RCC 7860 (cell line): ENCODE measurements at regions not wholly inside any gene's neighbourhood (a gene's known extent, or its start where the extent isn't known, plus 50 kb on each side); places are given as distances from the start of the nearest gene placed in this dataset.

Experiments used
- DNase-seq: peaks from one replicate; pipeline ENCODE4 v3.0.0-alpha.2; 2015; ENCODE audit warnings: low spot score
- FAIRE-seq: peaks from 2 replicates; lab custom pipeline; 2012; peaks lifted over from hg19 to GRCh38; lab: Jason Lieb, UNC

DNA sequence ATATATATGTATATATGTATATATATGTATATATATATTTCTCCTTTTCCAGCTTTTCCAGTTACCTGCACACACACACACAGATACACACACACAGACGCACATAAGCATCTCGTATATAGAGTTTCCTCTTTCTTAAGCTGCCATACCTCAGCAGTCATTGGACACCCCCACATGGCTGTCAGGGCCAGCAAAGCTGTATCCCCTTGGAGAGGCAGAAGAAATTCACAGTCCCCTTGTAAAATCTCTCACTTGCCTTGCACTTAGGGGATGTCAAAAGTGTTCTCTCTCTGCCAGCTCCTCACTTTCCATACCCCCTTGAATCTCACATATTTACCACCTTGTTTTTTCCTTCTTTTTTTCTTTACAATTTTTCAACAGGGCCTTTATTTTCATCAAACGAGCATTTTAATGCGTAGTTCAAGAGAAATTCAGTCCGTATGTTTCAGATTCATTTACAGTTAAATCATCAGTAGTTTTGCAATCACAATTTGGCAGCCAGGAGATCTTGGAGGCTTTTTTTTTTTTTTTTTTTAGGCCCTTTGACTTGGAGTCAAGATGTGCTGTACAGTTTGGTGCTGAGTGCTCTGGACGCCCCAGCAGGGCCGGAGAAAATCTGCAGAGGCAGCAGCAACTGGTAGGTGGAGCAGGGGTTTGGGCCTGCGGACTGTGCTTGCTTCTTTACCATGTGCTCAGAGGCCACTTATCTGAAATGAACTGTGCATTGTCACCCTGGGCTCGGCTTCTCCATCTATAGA, 244.9 kb upstream of the KLF4 start:
- DNase-seq (no peak), FAIRE-seq (no peak)

DNA sequence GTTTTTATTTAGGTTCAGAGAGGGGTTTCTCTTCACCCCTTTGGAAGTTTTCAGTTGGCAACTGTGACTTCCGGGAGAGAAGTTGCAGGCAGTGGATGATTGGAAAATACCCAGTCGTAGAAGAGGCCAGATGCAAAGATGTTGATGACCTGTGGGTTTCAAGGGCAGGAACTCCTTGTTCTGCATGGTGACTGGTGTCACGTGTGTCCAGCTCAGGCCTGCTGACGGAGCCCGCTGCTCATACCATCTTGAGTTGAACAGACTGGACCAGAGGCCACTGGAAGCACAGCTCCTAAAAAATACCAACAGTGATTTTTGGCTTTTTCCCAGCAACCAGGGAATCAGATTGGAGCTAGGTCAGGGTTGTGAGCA, 243.9 kb upstream of the KLF4 start:
- no peak for FAIRE-seq
- no peak for DNase-seq

DNA sequence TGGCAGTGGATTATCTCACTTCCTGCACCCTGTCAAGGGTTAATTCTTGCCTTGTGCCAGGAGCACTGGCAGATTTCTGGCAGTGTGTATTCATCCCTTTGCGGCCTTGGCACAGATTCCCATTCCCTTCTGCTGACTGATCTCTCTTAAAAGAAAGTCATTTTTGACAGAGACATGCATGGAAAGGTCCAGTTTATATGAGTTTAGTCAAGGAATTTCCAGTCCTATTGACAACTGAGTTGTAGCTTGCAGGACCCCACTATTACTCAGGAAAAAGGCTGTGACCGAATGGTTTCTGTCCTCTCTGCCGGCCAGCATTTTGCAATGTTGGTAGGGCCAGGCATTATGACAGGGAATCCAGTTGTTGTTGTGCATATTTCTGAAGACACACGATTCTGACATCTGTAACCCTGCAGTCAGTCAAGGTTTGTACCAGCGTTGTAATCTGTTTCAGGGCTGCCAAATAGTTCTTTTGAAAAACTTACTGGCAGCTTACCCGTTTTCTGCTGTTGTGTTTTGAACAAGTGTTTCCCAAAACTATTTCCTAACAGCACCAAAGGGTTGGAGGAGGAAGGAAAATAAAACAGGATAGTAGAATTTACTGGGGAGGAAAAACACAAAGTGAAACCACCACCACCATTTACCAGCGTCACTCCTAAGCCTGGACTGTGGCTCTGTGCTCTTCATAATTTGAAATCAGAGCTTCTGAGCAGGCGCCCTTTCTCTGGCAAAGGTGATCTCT, 243.4 kb upstream of the KLF4 start:
- DNase-seq (peak; percentile 53), FAIRE-seq (peak; percentile 72)

DNA sequence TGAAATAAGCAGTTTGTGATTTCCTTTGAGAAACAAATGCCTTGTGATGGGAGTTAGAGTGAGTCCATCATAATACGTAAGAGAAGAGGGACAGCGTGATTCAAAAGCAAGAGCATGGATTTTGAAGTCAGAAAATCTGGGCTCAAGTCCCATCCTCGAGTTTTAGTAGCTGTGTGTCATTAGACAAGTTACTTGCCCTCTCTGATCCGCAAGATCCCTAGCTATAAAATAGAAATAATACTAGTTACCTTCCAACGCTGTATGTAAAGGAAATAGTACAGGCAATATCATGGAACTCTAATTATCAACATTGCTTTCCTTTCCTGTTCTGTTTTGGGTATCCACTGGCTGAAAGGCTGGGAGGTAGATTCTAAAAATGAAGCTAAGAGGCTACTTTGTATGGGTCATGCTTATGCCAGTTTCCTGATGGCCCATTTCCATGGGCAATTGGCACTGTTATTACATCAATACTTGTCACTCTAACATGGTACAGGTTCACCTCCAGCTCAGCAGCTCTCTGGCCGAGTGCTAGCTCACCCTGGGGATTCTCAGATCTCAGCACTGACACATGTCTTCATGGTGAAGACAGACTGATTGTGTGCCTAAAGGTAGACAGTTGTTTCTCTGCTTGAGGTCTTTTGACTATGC, 241.7 kb upstream of the KLF4 start:
- FAIRE-seq (no peak), DNase-seq (no peak)

DNA sequence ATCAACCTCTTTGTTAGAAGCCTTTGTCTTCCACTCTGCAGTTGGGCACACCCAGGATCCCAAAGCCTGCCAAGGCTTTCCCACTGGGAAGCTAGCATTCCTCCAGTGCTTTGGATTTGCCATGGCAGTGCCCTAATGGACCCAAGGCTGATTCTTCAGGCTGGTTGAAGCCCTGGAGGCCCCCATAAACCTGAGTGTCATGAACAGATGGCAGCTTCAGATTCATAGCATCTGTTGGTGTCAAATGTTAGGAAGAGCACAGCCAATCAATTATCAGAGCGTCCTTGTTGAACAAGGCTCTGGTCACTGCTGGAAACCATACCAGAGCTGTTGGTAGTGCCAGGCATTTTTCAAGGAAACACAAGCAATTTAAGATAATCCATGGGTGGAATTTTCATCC, 241.1 kb upstream of the KLF4 start:
- no peak for DNase-seq
- FAIRE-seq = no peak

DNA sequence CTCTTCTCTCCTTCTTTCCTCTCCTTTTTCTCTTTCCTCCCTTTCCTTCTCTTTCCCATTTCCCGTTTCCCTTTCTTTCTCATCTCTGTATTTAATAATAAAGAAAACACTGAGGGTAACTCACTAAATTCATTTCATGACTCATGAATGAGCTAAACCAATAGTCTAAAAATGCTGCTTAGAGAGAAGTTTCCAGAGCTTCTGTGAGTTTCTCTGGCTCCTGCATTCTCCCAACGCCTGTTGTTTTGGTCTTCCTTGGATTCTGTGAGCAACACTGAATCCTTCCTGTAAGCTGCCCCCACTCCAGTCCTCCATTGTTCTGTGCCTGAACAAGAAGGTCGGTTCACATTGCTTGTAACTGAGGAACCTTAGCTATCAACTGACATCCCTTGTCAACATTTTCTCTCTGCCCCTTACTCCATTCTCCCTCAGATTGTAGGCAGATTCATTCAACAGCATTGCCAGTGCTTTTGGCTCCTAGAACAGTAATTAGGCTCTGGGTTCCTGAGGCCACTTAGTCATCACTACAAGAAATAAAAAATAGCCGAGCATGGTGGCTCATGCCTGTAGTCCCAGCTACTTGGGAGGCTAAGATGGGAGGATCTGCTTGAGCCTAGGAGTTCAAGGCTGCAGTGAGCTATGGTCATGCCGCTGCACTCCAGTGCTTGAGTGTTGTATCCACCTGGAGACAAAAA, 237.7 kb upstream of the KLF4 start:
- DNase-seq (no peak), FAIRE-seq (no peak)

DNA sequence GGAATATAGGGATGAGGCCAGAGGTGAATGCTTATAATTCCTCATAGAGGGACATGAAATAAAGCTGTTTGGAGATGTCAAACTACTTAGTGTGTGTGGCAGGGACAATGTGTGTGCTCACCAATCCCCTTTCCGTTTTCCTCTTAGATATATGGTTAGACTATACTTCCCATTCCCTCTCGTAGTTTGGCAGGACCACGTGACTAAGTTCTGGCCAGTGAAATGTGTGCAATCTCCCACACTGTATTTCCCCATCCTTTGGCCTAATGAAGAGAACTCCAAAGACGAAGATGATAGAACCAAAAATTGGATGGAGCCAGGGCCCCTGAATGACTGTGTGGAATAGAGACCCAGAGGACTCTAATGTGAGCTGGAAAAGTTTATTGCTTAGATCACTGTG, 233.4 kb upstream of the KLF4 start:
- DNase-seq = no peak
- FAIRE-seq = no peak

DNA sequence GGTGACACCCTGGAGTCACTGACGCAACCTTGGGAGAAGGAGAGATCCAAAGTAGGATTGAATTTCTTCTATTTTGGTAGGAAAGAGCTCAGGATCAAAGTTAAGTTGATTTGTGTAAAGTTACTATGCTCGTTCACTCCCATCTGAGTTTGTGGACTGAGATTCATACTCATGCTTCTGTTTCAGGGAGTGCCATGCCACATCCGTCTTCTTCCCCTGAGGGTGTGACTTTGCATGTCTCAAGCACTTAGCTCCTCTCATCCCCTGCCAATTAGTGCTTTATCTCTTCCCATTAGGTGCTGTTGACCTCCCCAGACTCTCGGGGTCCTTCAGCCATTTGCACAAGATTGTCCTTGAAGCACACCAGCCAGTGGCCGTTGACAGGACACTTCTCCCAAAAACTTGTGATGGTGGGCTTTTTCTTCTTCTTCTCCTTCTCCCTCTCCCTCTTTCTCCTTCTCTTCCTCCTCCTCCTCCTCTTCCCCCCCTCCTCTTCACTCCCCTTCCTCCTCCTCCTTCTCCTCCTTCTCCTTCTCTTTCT, 232.2 kb upstream of the KLF4 start:
- FAIRE-seq (no peak), DNase-seq (no peak)

DNA sequence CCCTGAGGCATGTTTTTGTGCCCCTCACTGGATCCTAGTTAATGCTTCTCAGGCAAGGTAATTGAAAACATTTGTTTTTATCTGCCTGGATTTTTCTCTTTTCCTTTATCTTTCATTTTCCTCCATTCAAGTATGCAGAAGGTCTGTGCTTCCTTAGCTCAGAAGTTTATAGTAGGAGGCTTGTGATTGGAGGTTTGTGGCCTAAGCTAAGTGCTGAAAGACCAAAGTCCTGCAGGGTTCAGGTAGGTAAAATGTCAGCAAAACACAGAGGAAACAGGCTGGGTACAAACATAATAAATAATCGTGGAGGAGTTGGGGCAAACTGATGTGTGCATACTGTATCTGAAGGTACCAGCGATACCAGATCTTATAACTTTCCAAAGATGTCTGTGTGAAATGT, 230.9 kb upstream of the KLF4 start:
- FAIRE-seq (no peak), DNase-seq (no peak)

DNA sequence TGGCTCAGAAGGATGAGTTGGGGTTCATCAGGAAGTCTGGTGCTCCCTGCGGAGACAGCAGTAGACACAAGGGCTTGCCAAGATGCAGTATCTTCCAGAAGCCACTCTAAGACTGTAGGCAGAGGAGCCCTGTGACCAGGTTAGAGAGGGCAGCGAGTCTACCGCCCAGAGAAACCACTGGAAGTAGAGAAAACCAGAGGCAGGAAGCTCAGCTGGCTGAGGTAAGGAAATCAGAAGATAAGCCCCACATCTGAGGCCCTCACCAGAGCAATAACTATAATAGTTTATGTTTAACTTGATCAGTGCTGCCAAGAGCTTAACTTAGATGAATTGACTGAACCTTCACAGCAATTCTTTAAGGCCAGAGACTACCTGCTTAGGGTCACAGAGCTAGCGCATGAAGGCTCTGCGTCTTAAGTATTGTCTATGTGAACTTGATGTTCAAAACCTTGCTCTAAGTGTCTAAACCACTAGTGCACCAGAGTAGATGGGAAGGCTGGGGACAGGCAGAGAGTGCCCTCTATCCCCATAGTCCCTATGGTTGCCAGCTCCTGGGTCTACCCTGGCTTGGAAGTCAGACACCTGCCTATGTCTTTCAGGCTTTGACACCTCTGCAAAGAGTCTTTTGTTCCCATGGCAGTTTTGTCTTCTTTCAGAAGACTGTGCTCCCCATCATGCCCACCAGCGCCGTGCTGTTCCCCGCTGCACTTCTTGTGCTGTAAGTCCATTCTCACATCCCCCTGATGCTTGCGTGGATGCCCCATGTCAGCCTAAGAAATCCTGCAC, 228.2 kb upstream of the KLF4 start:
- DNase-seq (no peak), FAIRE-seq (no peak)

DNA sequence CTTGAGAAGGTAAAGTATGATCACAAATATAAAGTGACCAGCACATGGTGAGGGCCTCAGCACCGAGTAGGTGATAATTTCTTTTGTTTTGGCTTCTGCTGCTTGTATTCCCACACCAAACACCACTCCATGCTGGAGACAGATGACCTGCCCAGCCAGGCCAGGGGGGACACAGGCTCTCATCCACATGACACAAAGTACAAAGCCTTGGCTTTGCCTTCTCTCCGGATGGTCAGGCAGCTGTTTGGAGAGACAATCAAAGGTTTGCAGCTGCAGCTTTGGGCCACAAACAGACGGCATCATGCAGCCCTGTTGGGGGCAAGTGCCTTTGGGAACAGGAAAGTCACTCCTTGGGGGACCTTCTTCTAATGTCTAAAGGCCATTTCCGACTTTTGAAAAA, 226.2 kb upstream of the KLF4 start:
- no peak for FAIRE-seq

DNA sequence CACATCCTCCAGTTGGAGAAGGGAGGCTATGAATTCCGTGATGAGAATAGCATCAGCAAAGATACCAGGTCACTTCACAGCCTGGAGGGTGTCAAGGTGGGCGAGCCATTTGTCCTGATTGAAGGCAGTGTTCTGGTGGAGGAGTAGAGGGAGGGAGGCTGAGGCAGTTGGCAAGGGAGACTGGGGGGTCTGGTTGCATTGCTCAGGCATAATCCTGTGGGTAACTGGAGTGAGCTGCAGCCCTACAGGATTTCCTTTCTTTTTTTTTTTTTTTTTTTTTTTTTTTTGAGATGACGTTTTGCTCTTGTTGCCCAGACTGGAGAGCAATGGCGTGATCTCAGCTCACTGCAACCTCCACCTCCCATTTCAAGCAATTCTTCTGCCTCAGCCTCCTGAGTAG, 223.9 kb upstream of the KLF4 start:
- DNase-seq = no peak
- no peak for FAIRE-seq

More for the DNA sequence above, 226.2 kb upstream of the KLF4 start:
- no peak for DNase-seq

DNA sequence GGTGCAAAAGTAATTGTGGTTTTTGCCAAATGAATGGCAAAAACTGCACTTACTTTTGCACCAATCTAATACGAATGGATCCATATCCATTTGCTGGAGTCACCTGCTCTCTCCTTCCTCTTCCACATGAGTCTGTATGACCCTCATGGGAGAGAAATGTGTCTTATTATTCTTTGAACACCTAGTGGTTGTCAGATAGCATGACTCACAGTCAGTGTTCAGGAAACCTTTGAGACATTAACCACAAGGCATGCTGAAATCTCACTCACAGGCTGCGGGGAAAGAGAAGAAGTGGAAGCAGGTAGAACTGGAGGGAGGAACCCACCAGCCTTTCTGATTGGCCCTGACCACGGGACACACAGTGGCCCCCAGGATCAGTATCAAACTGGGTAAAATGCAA, 222.8 kb upstream of the KLF4 start:
- FAIRE-seq = peak; percentile 92

DNA sequence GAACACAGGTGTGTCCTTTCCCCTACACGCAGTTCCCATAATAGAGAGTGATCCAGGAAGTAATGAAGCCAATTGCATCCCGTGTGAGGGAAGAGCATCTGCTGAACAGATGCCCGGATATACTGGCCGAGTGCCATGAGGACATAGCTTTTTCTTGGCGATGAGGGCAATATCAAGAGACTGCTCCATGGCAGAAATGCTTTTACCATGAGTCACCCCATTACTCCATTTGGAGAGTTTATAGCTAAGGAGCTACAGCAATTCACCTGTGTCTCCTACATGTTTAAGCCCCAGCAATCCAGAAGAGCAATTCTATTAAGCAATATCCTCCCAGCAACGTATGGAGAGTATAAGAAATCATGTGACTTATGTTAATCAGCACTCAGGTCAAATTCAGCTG, 222.0 kb upstream of the KLF4 start:
- peak; percentile 95 for DNase-seq
- FAIRE-seq = peak; percentile 93

More for the DNA sequence above, 222.8 kb upstream of the KLF4 start:
- peak; percentile 91 for DNase-seq

DNA sequence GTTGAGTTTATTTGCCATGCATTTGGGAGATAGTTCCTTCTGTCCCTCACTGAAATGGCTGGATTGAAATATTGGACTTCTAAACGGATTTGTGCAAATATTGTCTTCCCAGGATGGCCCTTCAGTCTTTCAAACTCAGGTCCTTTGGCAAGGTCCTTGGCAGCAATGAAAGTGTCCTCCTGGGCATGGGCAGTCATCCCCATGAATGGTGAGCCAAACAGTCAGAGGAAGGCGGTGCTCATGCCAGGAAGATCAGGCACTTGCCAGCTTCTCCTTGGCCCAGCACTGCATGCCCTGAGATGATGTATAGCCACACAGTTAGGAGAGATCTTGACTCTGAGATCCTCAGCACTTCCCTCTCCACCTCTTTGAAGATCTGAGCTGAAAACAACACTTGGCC, 221.4 kb upstream of the KLF4 start:
- no peak for DNase-seq
- FAIRE-seq = no peak

DNA sequence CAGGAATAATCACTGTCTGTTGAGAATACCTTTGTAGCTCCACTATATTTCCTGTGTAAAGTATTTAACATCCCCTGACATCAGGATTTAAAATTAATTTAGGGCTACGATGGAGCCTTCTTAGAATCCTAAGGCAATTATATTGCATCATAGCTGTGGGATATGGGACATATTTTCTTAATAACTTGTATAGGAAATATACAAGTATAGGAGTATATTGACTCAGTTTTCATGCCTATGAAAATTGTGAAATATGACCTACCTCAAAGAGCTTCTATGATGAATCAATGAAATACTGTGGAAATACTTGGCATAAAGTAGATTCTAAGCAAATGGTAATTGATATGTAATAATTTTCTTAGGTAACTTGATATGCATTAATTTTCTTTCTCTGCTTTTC, 221.0 kb upstream of the KLF4 start:
- FAIRE-seq (no peak), DNase-seq (no peak)

DNA sequence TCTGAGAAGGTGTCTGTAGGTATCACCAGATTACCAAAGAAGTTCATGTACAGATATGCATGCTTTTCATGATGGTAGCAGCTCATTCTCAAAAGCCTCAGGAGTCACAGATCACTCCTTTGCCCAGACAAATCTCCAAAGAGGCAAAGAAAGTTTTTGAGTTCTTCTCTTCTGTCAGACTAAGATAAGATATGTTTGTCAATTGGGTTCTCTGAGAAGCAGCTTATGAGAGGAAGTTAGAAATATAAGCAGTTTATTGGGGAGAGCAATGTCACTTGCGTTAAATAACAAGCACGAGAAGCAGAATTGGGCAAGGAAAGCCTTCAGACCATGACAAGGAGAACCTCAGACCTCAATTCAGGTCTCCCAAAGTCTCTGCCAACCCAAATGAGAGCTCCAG, 219.2 kb upstream of the KLF4 start:
- no peak for DNase-seq
- FAIRE-seq = no peak

DNA sequence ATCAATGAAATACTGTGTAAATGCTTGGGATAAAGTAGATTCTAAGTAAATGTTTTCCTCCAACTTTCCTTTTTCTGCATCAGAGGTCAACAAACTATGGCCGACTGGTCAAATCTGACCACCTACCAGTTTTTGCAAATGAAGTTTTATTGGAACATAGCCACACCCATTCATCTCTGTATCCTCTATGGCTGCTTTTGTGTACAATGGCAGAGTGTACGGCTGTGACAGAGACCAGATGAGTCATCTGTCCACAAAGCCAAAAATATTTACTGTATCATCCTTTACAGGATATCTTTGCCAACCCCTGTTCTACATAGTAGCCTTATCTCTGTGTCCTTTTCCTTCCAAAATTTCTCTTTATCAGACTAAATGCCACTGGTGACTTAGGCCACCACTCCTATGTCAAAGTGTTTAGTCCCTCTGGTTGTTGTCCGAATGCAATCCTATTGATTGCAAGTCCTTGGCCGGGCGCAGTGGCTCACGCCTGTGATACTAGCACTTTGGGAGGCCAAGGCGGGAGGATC, 218.4 kb upstream of the KLF4 start:
- peak; percentile 55 for FAIRE-seq
- DNase-seq = peak; percentile 55

DNA sequence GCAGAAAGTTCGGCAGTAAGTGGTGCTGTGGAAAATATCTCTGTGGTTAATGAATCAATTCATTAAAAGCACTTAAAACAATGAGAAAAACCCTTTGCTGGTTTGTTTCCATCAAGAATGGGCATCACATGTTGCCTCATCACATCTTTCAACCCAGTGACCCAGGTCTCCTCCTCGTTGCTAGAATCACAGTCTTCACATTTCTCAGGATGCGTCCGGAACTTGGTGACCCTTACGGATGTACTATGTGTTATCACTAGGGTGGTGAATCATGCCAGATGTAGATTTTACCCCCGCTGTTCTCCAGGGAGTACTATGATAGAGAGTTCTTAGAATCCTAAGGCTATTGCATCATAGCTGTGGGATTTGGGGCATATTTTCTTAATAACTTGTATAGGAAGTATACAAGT, 217.9 kb upstream of the KLF4 start:
- DNase-seq (peak; percentile 89), FAIRE-seq (peak; percentile 32)
